Fibroblast of lung (primary cell): ENCODE measurements at regions not wholly inside any gene's neighbourhood (a gene's known extent, or its start where the extent isn't known, plus 50 kb on each side); places are given as distances from the start of the nearest gene placed in this dataset.

ENCODE experiments used
- CTCF ChIP-seq, 2 donors: IDR thresholded peaks in 1 of 2; conservative IDR thresholded peaks in 1 of 2; 1 replicate in 1 of 2; 2 replicates in 1 of 2; pipeline ENCODE4 v1.5.1; 2011 to 2012; ENCODE audit warnings: low read length in 2 of 2, control low read depth in 1 of 2, inconsistent platforms in 1 of 2, low read depth in 1 of 2, mild to moderate bottlenecking in 1 of 2
- EZH2 ChIP-seq: IDR thresholded peaks from 2 replicates; pipeline ENCODE4 v1.5.1; 2012; ENCODE audit warnings: low read length, control low read depth, mild to moderate bottlenecking; ENCODE audit errors: missing control alignments

- TF ChIP-seq EZH2, result no peak
- no peak for TF ChIP-seq CTCF (conservative IDR thresholded peaks at IDR 0.05 in 1 of 2, IDR thresholded peaks at IDR 0.05 in 1 of 2; ENCODE audit: low read depth in 1 of 2, low read length in 2 of 2)
Observed at GRCh38 chr14:86640288-86640687, 1110.3 kb downstream of the FLRT2 start.
